ENCODE measurements at regions not wholly inside any gene's neighbourhood (a gene's known extent, or its start where the extent isn't known, plus 50 kb on each side); places are given as distances from the start of the nearest gene placed in this dataset.

DNA sequence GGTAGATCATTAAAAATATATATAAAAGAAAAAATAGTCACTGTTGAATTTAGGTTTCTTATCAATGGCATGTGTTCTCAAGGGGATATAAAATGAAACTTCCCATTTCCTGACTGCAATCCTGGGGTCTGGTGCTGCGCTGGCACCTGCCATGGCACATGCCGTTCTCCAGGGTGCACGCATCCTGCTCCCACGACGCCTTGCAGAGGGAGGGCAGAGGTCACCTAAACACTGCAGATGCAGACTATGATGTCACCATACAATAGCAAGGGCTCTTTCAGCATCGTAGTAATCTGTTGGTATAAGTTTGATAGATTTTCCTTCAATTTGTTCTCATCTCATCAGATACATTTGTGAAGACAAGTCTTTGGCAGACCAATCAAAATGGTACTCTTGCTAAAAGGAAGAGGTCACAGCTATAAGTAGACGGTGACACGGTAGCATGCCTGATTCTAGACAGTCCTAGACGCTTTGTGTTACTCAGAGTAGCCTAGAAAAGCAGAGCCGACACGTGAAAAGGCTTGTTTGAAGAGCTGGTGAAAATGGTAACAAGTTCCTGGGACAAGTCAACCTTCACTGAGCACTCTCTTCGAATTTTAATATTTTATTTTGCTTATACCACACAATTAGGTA is 761.4 kb downstream of the DCDC2C start:
- TF ChIP-seq GATA1 (IDR thresholded peaks at IDR 0.05; ENCODE audit: low read depth, low read length), result no peak
- no peak for DNase-seq

DNA sequence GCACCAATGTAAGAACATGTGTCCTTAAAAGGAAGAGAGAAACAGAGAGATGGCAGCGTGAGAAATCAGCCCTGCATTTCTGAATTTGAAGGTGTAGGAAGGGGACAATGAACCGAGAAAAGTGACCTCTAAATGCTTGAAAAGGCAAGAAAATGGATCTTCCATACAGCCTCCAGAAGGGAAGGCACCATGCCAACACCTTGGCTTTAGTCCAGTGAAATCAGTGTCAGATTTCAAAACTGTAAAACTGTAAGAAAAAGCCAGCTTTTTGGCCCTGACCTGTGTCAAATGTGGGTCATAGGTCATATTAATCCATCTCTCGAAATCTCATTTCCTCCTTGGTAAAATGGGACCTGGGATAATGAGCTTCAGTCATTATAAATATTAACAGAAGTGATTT is 762.3 kb downstream of the DCDC2C start:
- TF ChIP-seq POLR2A (IDR thresholded peaks at IDR 0.05; ENCODE audit: low read length), result no peak
- TF ChIP-seq GATA1 (IDR thresholded peaks at IDR 0.05; ENCODE audit: low read depth, low read length), result no peak
- no peak for DNase-seq

DNA sequence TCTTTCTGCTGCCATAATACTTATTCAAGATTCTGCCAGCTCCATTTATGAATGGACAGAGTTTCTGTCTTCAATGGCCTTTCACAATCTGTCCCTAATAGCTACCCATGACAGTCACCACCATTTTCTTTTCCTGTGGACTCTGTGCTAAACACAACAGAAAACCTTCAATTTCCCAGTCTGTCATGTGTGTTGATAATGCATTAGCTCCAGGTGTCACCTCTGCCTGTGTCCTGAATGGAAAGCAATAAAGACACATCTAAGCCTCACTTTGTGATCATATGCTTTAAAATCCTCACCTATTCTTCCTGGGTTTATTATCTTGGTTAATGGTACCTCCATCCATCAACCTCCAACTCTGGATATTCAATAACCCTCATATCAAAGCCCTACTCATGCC is 772.2 kb downstream of the DCDC2C start:
- no peak for DNase-seq
- TF ChIP-seq GATA1 (IDR thresholded peaks at IDR 0.05; ENCODE audit: low read depth, low read length) (no peak), POLR2A (IDR thresholded peaks at IDR 0.05; ENCODE audit: low read length) (no peak)

- DNase-seq, result no peak
- TF ChIP-seq GATA1 (IDR thresholded peaks at IDR 0.05; ENCODE audit: low read depth, low read length) (no peak), POLR2A (IDR thresholded peaks at IDR 0.05; ENCODE audit: low read length) (no peak)
These were observed 779.7 kb downstream of the DCDC2C start for GRCh38 chr2:4483050-4483449.

DNA sequence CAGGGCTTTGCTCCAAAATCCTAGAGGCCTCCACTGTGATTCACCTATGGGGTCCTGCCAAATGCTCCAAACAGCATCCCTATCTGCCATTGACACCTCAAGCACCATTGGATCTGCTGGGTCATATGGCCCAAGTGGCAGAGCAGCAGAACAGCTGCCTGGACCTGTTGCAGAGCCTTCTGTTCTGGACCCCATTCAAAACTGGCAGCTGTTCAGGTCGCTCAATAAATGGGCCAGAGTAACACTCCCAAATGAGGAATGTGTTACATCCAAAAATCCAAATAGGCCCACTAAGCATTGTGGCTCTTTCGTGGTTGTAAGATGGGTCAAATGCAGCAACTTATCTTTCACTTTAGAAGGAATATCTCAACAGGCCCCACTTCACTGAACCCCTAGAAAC is 783.6 kb downstream of the DCDC2C start:
- TF ChIP-seq GATA1 (IDR thresholded peaks at IDR 0.05; ENCODE audit: low read depth, low read length) (no peak), POLR2A (IDR thresholded peaks at IDR 0.05; ENCODE audit: low read length) (no peak)
- no peak for DNase-seq

DNA sequence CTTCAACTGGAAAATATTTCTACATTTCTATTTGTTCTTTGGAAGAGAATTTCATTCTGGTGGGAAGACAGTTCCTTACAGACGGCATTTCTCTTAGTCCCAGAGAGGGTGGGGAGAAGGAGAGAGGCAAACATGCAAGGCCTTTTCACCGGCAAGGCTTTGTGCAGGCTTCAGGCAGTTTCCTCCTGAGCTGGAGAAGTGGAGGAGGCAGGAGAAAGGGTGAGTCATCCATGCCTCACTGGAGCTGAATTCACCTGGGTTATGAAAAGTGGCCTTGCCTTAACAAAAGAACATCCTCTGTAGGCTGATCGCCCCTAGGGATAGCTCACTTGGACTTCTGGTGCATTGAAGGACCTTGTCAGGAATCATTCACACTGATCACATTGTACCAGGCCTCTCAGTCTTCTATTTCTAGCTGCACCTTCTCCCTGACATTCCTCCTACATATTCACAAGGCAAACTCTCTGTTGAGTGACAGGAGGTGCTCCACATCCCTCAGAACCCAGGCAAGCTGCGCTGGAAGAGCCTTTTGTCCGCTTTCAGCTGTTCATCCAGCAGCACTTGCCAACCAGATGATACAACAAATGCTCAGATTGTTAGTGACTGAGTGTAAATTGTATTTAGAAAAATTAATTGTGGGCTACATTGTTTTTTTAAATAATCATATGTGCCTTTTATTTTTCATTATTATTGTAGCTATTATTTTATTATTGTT is 796.1 kb downstream of the DCDC2C start:
- TF ChIP-seq GATA1 (IDR thresholded peaks at IDR 0.05; ENCODE audit: low read depth, low read length), result no peak
- TF ChIP-seq POLR2A (IDR thresholded peaks at IDR 0.05; ENCODE audit: low read length), result no peak

DNA sequence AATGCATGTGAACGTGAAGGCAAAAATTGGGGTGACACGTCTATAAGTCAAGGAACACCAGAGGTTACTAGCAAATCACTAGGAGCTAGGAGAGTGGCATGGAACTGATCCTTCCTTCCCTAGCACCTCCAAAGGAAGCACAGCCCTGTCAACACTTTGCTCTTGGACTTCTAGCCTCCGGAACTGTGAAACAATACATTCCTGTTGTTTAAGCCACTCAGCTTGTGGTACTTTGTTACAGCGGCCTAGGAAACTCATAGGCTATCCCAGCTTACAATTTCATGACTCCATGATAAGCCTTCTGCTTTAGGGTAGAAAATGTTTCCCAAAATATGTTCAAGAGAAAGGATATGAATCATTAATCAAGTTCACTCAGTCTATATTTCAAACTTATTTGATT is 798.1 kb downstream of the DCDC2C start:
- no peak for TF ChIP-seq POLR2A (IDR thresholded peaks at IDR 0.05; ENCODE audit: low read length)
- DNase-seq, result no peak

More for the DNA sequence above, 796.1 kb downstream of the DCDC2C start:
- no peak for DNase-seq

- TF ChIP-seq POLR2A (IDR thresholded peaks at IDR 0.05; ENCODE audit: low read length), result no peak
- TF ChIP-seq GATA1 (IDR thresholded peaks at IDR 0.05; ENCODE audit: low read depth, low read length), result no peak
- DNase-seq, result no peak
These were observed 799.0 kb downstream of the DCDC2C start for GRCh38 chr2:4502230-4502843.

- TF ChIP-seq POLR2A (IDR thresholded peaks at IDR 0.05; ENCODE audit: low read length), result no peak
- TF ChIP-seq GATA1 (IDR thresholded peaks at IDR 0.05; ENCODE audit: low read depth, low read length), result no peak
- no peak for DNase-seq
These were observed 804.3 kb downstream of the DCDC2C start for GRCh38 chr2:4507661-4508060.

DNA sequence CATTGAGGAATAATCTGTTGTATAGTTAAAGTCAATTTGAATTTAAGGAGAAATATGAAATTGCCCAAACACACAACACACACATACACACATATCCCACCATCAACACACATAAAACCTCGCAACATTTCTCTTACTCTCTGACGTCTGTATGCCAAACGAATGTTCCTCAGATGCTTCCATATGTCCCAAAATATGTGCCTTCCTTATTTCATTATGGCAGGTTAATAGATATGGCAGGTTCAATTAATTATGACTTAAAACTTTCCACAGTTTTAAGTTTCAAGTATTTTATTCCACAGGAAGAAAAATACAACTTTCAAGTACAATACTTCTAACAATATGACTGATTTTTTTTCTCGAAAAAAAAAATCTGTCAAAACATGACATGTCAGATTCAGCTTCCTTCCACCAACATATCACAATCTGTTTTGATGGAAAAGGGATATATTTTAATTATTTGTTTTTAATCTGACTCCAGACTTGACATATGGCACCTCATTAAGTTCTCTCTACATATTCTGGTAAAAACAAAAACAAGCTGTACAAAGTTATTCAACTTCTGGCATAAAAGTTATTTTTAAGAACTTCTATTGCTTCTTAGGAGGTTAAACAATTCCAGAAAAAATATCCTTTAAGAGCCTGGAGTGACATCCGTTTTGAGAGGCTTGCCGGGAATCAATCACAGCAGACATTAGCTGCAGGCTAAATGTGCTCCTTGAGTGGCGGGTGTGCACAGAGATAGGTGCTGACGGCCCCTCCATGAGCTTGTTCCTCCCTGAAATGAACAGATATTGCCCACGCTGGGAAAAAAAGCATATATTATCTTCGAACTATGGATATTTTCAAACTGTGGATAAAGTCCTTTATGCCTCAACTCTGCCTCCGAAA is 812.7 kb downstream of the DCDC2C start:
- DNase-seq, result no peak
- TF ChIP-seq POLR2A (IDR thresholded peaks at IDR 0.05; ENCODE audit: low read length) (no peak), GATA1 (IDR thresholded peaks at IDR 0.05; ENCODE audit: low read depth, low read length) (no peak)

- no peak for TF ChIP-seq POLR2A (IDR thresholded peaks at IDR 0.05; ENCODE audit: low read length)
- TF ChIP-seq GATA1 (IDR thresholded peaks at IDR 0.05; ENCODE audit: low read depth, low read length), result no peak
- no peak for DNase-seq
These were observed 815.2 kb downstream of the DCDC2C start for GRCh38 chr2:4518596-4518995.

GRCh38 chr2:4522498-4523421 is 819.4 kb downstream of the DCDC2C start:
- no peak for TF ChIP-seq GATA1 (IDR thresholded peaks at IDR 0.05; ENCODE audit: low read depth, low read length)
- TF ChIP-seq POLR2A (IDR thresholded peaks at IDR 0.05; ENCODE audit: low read length), result no peak
- DNase-seq, result no peak

- no peak for DNase-seq
- TF ChIP-seq GATA1 (IDR thresholded peaks at IDR 0.05; ENCODE audit: low read depth, low read length), result no peak
- no peak for TF ChIP-seq POLR2A (IDR thresholded peaks at IDR 0.05; ENCODE audit: low read length)
These were observed 824.0 kb downstream of the DCDC2C start for GRCh38 chr2:4527416-4527815.
